HG02970 (cell line): ENCODE measurements at regions not wholly inside any gene's neighbourhood (a gene's known extent, or its start where the extent isn't known, plus 50 kb on each side); places are given as distances from the start of the nearest gene placed in this dataset.

Source experiments
- ATAC-seq: cut with Tn5 transposase; IDR thresholded peaks from one replicate; pipeline ENCODE4 v1.9.1; 2021; ENCODE audit warnings: mild to moderate bottlenecking, moderate library complexity, moderate number of reproducible peaks; ENCODE audit not compliant: unreplicated experiment, low FRiP score

DNA sequence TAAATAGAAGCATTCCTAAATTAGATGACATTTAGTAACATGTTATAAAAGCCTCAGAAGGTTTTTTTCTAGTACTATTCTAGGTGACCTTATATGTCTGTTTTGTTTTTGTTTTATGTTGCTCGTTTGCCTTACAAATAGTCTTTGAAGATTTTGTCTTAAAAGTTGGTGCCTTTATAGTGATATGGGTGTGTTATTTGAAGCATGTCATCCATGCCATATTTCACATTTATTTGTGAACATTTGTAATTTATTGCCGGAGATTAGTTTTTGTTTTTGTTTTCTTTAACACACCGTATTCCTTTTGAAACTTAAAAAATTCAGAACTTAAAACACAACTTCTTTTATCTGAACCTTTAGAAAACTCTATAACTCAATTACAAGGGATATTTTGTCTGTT lies 422.8 kb upstream of the PCDH9 start:
- ATAC-seq = no peak

GRCh38 chr13:67651908-67652465 lies 421.9 kb upstream of the PCDH9 start:
- ATAC-seq = no peak

DNA sequence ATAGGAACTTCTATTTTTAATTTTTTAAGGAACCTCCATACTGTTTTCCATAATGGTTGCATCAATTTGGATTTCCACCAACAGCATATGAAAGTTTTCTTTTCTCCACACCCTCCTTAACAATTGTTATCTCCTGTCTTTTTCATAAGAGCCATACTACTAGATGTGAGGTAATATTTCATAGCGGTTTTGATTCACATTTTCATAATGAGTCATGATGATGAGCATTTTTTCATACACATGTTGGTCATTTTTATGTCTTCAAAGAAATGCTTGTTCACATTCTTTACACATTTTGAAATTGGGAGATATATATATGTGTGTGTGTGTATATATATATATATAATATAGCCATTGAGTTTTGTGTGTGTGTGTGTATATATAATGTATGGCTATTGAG lies 420.3 kb upstream of the PCDH9 start:
- no peak for ATAC-seq

- ATAC-seq = no peak
Observed at GRCh38 chr13:67645874-67646467, 415.8 kb upstream of the PCDH9 start.

DNA sequence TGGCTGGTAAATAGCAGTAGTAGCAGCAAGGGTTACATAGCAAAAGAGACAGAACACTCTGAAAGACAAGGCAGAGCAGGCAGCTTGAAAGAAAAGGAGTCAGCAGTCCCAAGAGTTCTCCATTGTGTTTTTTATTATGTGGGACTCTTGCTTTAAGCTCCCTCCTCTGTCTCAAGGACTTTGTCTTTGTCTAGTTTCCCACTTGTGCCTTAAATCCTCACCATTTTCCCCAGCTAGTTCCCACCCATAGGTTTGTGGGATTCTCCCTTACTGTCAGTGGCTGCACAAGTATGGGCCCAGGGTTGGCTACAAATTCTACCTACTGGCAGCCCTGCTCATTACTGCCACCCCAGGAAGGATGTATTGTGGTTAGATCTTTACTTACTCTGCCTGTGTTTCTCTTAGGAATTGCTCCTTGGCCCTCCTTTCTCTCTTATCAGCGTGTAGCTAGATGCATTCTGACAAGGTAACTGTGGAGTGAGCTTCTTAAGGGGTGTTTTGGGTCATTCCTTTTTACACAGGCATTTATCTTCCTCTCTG lies 413.4 kb upstream of the PCDH9 start:
- ATAC-seq = no peak

GRCh38 chr13:67642657-67643056 lies 412.5 kb upstream of the PCDH9 start:
- no peak for ATAC-seq

DNA sequence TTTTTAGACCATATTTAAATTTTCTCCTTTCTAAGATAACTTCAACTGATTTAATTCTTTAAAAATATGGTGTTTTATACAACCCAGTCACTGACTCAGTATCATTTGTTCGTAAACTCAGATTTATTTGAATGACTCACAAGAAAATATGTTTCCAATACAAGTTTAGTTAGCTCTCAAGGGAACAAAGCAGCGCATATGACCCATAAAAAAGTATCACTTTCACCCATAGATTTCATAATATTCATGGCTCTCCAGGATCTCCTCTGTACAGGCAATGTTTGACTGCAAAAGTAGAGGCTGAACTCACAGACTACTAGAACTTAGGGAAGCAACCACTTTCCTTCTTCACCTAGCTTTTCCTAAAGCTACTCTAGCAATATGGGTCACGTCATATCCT lies 405.6 kb upstream of the PCDH9 start:
- ATAC-seq = no peak

- ATAC-seq = no peak
Observed at GRCh38 chr13:67632590-67632989, 402.5 kb upstream of the PCDH9 start.

- ATAC-seq = no peak
Observed at GRCh38 chr13:67630640-67631039, 400.5 kb upstream of the PCDH9 start.

- no peak for ATAC-seq
Observed at GRCh38 chr13:67623630-67624029, 393.5 kb upstream of the PCDH9 start.

GRCh38 chr13:67620665-67621064 lies 390.5 kb upstream of the PCDH9 start:
- no peak for ATAC-seq

DNA sequence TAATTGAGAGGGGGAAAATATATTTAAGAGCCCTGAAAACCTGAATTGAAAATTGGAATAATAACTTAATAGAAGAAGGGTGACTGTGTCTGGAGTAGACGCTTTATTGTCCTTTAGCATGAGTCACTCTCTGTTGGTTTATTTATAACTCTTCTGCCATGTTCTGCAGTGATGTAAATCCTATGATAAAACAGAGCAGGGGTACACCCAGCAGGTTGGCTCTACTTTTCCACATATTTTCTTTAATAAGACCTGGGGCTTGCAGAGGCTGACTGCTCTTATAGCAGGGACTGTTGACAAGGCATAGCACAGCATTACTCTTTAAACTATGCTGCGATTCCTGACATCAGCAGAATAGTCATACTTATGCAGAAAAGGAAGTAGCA lies 389.9 kb upstream of the PCDH9 start:
- no peak for ATAC-seq

DNA sequence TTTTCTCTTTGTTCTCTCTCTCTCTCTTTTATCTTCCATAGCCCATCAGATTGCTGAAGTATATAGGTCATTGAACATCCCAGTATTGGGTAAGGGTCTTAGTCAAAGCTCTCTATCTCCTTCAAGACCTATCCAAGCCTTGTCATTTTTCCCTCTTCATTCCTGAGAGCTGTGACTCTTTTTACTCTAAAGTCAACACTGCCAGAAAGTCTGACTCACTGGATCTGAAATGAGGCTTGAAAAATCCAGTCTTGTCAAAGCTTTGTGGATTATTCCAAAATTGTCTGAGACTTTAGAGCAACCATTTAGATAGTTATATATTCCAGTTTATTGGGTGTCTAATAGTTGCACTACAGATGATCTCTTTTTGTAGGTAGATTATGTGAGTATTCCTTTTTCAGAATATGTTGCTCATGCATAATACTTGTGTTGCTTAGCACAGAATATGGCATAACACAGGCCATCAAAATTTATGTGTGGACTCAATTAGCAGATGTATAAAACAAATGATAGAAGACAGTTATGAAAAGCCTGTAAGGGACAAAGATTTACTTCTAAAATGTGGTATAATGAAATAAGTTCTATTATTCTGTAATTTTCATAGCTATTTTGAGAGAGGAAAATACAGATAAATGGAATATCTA lies 389.3 kb upstream of the PCDH9 start:
- ATAC-seq = no peak

DNA sequence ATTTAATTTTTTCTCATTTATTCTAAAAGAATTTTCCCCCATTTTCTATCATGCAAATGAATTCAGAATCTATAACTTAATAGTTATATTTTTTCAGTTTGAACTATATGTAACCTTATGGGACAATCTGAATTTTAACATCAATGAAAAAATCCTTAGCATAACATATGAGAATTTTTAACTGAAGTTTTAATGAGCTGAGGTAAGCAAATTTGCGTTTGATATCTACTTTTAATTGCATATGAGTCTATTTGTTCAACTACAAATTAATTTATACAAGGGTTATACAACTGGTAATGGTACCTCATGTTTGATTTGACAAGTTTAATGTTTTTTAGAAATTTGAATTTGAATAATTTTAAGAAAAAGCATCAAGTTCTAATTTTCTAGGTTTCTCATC lies 384.4 kb upstream of the PCDH9 start:
- ATAC-seq = no peak

GRCh38 chr13:67614013-67614412 lies 383.9 kb upstream of the PCDH9 start:
- ATAC-seq = no peak

DNA sequence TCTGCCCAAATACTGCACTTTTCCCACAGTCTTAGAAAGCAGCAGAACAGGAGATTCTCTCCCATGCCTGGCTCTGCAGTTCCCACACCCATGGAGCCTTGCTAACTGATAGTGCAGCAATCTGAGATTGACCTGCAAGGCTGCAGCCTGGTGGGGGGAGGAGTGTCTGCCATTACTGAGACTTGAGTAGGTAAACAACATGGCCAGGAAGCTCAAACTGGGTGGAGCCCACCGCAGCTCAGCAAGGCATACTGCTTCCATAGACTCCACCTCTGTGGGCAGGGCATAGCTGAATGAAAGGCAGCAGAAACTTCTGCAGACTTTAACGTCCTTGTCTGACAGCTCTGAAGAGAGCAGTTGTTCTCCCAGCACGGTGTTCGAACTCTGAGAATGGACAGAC lies 358.5 kb upstream of the PCDH9 start:
- no peak for ATAC-seq

GRCh38 chr13:67577361-67577760 lies 347.2 kb upstream of the PCDH9 start:
- ATAC-seq = no peak

GRCh38 chr13:67574320-67575233 lies 344.4 kb upstream of the PCDH9 start:
- ATAC-seq = no peak

DNA sequence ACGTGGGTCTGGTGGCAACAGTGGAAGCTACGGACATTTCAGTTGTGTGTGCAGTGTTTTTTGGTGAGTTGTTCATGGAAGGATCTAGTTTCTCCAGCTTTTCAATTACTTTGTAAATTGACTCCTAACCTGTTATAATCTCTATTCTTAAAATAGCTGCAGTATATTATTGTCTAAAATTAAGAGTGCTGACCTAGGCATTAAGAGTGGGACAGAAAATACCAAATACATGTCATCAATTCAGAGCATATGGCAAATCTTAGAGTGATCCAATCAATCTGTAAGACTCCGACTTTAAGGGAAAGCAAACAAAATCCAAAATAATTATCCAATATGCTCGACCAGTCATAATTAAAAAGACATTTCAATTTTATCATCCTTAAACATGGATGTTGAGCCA lies 338.1 kb upstream of the PCDH9 start:
- no peak for ATAC-seq

DNA sequence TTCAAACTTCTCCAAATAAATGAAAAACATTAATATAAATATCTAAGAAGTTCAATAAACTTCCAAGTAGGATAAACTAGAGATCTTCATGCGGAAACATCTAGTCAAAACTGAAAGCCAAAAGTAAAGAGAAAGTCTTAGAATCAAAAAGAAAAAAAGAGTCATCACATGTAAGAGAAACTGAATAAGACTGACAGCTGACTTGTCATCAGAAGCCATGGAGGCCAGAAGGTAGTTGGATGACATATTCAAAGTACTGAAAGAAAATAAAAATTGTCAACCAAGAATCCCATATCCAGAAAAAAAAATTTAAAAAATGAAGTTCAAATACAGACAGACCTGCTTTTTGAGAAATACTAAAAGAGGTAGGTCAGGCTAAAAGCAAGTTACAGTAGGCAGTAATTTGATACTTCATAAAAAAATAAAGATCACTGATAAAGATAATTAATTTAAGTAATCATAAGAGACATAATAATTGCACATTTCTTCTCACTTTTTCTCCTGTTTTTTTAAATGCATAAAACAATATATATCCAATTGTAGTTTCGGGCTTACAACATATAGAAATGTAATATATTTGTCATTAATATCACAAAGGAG lies 327.6 kb upstream of the PCDH9 start:
- ATAC-seq = no peak

- ATAC-seq = no peak
Observed at GRCh38 chr13:67557118-67557517, 327.0 kb upstream of the PCDH9 start.
